ENCODE measurements at regions not wholly inside any gene's neighbourhood (a gene's known extent, or its start where the extent isn't known, plus 50 kb on each side); places are given as distances from the start of the nearest gene placed in this dataset.

GRCh38 chr3:161818106-161818505, 321.5 kb downstream of the OTOL1 start:
- Histone ChIP-seq H3K9ac (ENCODE audit: low read depth, low read length, poor library complexity, severe bottlenecking) (no peak overlapping the region), H4K20me1 (ENCODE audit: insufficient read depth, low read length, poor library complexity, severe bottlenecking) (no peaks in the 10 kb centered on the region), H3K9me3 (ENCODE audit: insufficient read depth, low read depth, low read length) (no peaks in the 10 kb centered on the region), H3K36me3 (ENCODE audit: insufficient read depth, low read length) (no peaks in the 10 kb centered on the region), H3F3A (ENCODE audit: low read depth) (no peaks in the 10 kb centered on the region), H3K4me2 (ENCODE audit: low read depth, low read length, poor library complexity, severe bottlenecking) (no peak overlapping the region), H3K4me1 (ENCODE audit: insufficient read depth, low read length, poor library complexity, severe bottlenecking) (peaks cover 5% of the 10 kb centered on the region), H3K9me2 (replicated peaks; ENCODE audit: low read depth, low read length) (no peaks in the 10 kb centered on the region), H3K79me2 (ENCODE audit: insufficient read depth, low read length) (no peaks in the 10 kb centered on the region), H2AFZ (ENCODE audit: low read length) (no peak overlapping the region), H3K4me3 (ENCODE audit: low read length, poor library complexity, severe bottlenecking) (no peak overlapping the region), H3K27me3 (ENCODE audit: insufficient read depth, low read length, poor library complexity, severe bottlenecking) (no peaks in the 10 kb centered on the region)
- no peak for TF ChIP-seq EZH2phosphoT487 (IDR thresholded peaks at IDR 0.05; ENCODE audit: borderline replicate concordance)

GRCh38 chr3:161821591-161821990, 325.0 kb downstream of the OTOL1 start:
- Histone ChIP-seq H3K36me3 (ENCODE audit: insufficient read depth, low read length) (no peaks in the 10 kb centered on the region), H3K9ac (ENCODE audit: low read depth, low read length, poor library complexity, severe bottlenecking) (no peak overlapping the region), H3K79me2 (ENCODE audit: insufficient read depth, low read length) (no peaks in the 10 kb centered on the region), H2AFZ (ENCODE audit: low read length) (no peak overlapping the region), H3K27me3 (ENCODE audit: insufficient read depth, low read length, poor library complexity, severe bottlenecking) (no peaks in the 10 kb centered on the region), H3F3A (ENCODE audit: low read depth) (no peaks in the 10 kb centered on the region), H3K4me3 (ENCODE audit: low read length, poor library complexity, severe bottlenecking) (no peak overlapping the region), H3K9me2 (replicated peaks; ENCODE audit: low read depth, low read length) (no peaks in the 10 kb centered on the region), H3K4me2 (ENCODE audit: low read depth, low read length, poor library complexity, severe bottlenecking) (no peak overlapping the region), H3K9me3 (ENCODE audit: insufficient read depth, low read depth, low read length) (no peaks in the 10 kb centered on the region), H4K20me1 (ENCODE audit: insufficient read depth, low read length, poor library complexity, severe bottlenecking) (no peaks in the 10 kb centered on the region), H3K4me1 (ENCODE audit: insufficient read depth, low read length, poor library complexity, severe bottlenecking) (peaks cover 5% of the 10 kb centered on the region)
- no peak for TF ChIP-seq EZH2phosphoT487 (IDR thresholded peaks at IDR 0.05; ENCODE audit: borderline replicate concordance)
- TF ChIP-seq, protein P1, sequence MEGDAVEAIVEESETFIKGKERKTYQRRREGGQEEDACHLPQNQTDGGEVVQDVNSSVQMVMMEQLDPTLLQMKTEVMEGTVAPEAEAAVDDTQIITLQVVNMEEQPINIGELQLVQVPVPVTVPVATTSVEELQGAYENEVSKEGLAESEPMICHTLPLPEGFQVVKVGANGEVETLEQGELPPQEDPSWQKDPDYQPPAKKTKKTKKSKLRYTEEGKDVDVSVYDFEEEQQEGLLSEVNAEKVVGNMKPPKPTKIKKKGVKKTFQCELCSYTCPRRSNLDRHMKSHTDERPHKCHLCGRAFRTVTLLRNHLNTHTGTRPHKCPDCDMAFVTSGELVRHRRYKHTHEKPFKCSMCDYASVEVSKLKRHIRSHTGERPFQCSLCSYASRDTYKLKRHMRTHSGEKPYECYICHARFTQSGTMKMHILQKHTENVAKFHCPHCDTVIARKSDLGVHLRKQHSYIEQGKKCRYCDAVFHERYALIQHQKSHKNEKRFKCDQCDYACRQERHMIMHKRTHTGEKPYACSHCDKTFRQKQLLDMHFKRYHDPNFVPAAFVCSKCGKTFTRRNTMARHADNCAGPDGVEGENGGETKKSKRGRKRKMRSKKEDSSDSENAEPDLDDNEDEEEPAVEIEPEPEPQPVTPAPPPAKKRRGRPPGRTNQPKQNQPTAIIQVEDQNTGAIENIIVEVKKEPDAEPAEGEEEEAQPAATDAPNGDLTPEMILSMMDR (conservative IDR thresholded peaks at IDR 0.05; ENCODE audit: low read length) = no peak

DNA sequence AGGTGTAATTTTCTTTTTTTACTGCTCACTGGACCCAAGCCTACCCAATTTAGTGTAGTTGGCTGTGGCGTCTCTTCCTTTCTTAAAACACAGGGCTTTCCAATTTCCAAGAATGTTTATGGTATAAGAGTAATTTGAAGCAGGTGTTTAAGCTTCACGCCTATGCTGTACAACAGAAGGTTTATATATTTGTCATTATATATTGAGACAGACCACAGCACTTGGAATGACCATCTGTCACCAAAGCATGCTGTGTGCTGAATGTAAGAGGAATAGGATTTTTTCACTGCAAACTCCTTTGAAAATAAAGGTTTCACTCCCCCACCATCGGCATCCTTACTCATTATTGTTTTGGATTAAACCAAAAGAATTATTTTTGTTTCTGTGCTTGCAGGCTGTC, 325.7 kb downstream of the OTOL1 start:
- Histone ChIP-seq H3K36me3 (ENCODE audit: insufficient read depth, low read length) (no peaks in the 10 kb centered on the region), H3K9me3 (ENCODE audit: insufficient read depth, low read depth, low read length) (no peaks in the 10 kb centered on the region), H3K4me1 (ENCODE audit: insufficient read depth, low read length, poor library complexity, severe bottlenecking) (peaks cover 5% of the 10 kb centered on the region), H3F3A (ENCODE audit: low read depth) (no peaks in the 10 kb centered on the region), H4K20me1 (ENCODE audit: insufficient read depth, low read length, poor library complexity, severe bottlenecking) (no peaks in the 10 kb centered on the region), H3K9ac (ENCODE audit: low read depth, low read length, poor library complexity, severe bottlenecking) (no peak overlapping the region), H3K27me3 (ENCODE audit: insufficient read depth, low read length, poor library complexity, severe bottlenecking) (no peaks in the 10 kb centered on the region), H2AFZ (ENCODE audit: low read length) (peak overlapping the region; percentile 23; the same call in 1 of the 2 replicates), H3K4me3 (ENCODE audit: low read length, poor library complexity, severe bottlenecking) (no peak overlapping the region), H3K4me2 (ENCODE audit: low read depth, low read length, poor library complexity, severe bottlenecking) (no peak overlapping the region), H3K79me2 (ENCODE audit: insufficient read depth, low read length) (no peaks in the 10 kb centered on the region), H3K9me2 (replicated peaks; ENCODE audit: low read depth, low read length) (no peaks in the 10 kb centered on the region)
- TF ChIP-seq, protein P1 (conservative IDR thresholded peaks at IDR 0.05; ENCODE audit: low read length) = no peak

- Histone ChIP-seq H3K9ac (ENCODE audit: low read depth, low read length, poor library complexity, severe bottlenecking) (no peak overlapping the region), H3K4me1 (ENCODE audit: insufficient read depth, low read length, poor library complexity, severe bottlenecking) (peaks cover 11% of the 10 kb centered on the region), H3K9me2 (replicated peaks; ENCODE audit: low read depth, low read length) (no peaks in the 10 kb centered on the region), H3K27me3 (ENCODE audit: insufficient read depth, low read length, poor library complexity, severe bottlenecking) (no peaks in the 10 kb centered on the region), H3K9me3 (ENCODE audit: insufficient read depth, low read depth, low read length) (no peaks in the 10 kb centered on the region), H3K79me2 (ENCODE audit: insufficient read depth, low read length) (no peaks in the 10 kb centered on the region), H4K20me1 (ENCODE audit: insufficient read depth, low read length, poor library complexity, severe bottlenecking) (no peaks in the 10 kb centered on the region), H3K4me3 (ENCODE audit: low read length, poor library complexity, severe bottlenecking) (no peak overlapping the region), H3K4me2 (ENCODE audit: low read depth, low read length, poor library complexity, severe bottlenecking) (no peak overlapping the region), H3K36me3 (ENCODE audit: insufficient read depth, low read length) (no peaks in the 10 kb centered on the region), H3F3A (ENCODE audit: low read depth) (no peaks in the 10 kb centered on the region), H2AFZ (ENCODE audit: low read length) (no peak overlapping the region)
- no peak for TF ChIP-seq EZH2phosphoT487 (IDR thresholded peaks at IDR 0.05; ENCODE audit: borderline replicate concordance)
- TF ChIP-seq, protein P1 (conservative IDR thresholded peaks at IDR 0.05; ENCODE audit: low read length) = no peak
These were observed 327.3 kb downstream of the OTOL1 start for GRCh38 chr3:161823910-161824309.

All from Loucy (cell line).